Muscle of back (tissue), 3 donors: ENCODE measurements at regions not wholly inside any gene's neighbourhood (a gene's known extent, or its start where the extent isn't known, plus 50 kb on each side); places are given as distances from the start of the nearest gene placed in this dataset.

Experiments used
- DNase-seq, 3 donors: peaks; one replicate each; pipeline versions ENCODE4 v3.0.0 to v3.0.0-alpha.2; 2013

DNA sequence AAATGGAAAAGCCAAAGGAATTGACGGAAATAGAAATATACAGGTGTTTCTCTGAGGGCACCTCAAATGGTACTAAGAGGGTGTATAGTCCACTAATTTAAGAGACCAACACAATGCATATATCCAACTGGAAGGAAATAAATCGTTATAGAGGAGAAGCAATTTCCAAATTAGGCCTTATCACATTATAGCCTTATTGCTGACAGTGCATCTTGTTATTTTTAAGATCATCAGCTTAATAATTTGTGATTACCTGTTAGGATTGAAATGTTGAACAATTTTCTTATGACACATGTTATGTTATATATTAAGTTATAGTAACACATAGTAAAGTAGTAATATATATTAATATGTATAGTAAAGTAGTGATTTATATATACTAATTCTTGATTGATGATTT lies 915.7 kb upstream of the PCDH9 start:
- no peak for DNase-seq

DNA sequence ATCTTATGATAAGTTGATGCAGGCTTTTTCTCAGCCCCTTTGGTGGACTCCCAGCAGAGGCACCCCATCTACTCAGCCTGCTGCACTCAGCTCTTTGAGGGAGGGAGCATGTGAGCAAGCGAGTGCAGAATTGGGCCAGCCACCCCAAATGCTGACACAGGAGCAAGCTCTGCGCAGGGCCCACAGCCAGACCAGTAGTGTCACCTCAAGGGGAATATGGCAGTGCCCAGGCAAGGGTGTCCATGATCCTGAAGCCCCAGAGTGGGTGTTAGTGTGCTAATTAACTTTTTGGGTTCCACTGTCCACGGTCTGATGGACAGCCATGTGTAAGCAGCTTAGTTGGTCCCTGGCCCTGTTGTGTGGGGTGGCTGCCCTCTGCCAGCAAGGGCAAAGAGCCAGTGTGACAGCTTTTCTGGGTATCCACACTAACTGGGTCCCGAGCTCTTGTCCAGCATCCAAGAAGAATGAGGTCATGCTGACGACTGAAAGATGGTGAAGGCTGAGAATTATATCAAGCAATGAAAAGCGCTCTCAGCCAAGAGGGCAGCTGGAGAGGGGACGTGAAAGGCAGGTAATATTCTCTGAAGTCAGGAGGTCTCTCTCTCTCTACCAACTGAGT lies 898.3 kb upstream of the PCDH9 start:
- no peak for DNase-seq

- DNase-seq = no peak
Measured at GRCh38 chr13:68125087-68125480, 894.9 kb upstream of the PCDH9 start.

GRCh38 chr13:68124437-68125086 lies 894.4 kb upstream of the PCDH9 start:
- DNase-seq = no peak

DNA sequence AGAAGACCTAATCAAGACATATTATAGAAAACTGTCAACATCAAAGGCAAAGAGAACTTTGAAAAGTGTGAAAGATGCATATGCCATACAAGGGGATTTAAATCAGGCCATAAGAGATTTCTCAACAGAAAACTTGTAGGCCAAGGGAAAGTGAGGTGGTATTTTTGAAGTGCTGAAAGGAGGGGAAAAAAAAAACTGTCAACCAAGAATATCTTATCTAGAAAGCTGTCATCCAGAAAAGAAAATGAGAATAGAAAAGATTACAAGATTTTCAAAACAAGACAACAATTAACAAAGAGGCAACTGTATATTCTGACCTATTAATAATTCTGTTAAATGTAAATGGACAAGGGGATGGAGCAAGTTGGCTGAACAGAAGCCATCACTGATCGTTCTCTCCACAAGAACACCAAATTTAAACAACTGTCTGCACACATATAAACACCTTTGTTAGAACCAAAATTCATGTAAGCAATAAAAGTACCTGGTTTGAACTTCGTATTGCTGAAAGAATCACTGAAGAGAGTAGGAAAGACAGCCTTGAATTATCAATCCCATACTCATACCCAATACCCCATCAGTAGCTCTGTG lies 880.1 kb upstream of the PCDH9 start:
- no peak for DNase-seq

DNA sequence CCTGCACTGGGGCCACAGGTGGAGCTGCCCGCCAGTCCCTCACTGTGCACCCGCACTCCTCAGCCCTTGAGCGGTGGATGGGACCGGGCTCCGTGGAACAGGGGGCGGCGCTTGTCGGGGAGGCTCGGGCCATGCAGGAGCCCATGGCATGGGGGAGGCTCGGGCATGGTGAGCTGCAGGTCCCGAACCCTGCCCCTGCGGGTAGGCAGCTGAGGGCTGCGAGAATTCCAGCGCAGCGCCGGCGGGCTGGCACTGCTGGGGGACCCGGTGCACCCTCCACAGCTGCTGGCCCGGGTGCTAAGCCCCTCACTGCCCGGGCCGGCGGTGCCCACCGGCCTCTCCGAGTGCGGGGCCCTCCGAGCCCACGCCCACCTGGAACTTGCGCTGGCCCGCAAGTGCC lies 877.5 kb upstream of the PCDH9 start:
- no peak for DNase-seq

DNA sequence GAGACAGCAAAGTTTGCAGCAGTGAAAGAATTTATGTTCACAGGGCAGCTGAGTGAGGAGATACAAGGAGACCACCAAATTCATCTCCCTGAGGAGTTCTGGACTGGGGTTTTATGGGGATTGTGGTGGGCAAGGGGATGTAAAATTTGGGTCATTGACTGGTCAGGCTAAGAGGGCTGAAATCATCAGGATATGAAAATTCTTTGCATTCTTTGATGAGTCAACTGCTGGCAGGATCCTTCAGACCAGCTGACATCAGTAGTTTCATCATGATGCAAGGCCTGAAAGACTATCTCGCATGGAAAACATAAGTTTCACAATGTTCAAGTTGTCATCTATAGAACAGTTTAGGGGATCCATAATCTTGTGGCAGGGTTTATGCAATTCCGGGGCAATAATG lies 869.5 kb upstream of the PCDH9 start:
- peak in 1 of 3 donors; percentile 3 for DNase-seq

- DNase-seq = no peak
Measured at GRCh38 chr13:68081061-68081460, 850.9 kb upstream of the PCDH9 start.

DNA sequence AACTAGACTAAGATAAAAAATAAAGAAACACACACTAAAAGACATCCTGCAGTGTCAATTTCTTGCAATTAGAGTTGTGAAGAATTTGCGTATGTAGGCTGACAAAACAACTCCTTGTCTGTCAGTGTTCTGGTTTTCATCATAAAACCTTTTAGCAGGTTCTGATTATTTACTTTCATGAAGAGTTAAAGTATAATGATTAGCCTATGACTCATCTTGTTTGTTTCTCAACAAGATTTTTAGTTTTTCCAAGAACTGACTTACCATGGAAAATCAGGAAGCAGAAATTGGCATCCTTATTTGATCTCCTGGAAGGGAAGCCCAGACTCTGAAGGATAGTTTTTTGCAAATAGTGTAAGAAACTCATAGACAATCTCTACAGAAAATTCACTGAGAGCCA lies 848.7 kb upstream of the PCDH9 start:
- DNase-seq = no peak

GRCh38 chr13:68078469-68078868 lies 848.3 kb upstream of the PCDH9 start:
- no peak for DNase-seq

- DNase-seq = no peak
Measured at GRCh38 chr13:68076046-68076445, 845.9 kb upstream of the PCDH9 start.

DNA sequence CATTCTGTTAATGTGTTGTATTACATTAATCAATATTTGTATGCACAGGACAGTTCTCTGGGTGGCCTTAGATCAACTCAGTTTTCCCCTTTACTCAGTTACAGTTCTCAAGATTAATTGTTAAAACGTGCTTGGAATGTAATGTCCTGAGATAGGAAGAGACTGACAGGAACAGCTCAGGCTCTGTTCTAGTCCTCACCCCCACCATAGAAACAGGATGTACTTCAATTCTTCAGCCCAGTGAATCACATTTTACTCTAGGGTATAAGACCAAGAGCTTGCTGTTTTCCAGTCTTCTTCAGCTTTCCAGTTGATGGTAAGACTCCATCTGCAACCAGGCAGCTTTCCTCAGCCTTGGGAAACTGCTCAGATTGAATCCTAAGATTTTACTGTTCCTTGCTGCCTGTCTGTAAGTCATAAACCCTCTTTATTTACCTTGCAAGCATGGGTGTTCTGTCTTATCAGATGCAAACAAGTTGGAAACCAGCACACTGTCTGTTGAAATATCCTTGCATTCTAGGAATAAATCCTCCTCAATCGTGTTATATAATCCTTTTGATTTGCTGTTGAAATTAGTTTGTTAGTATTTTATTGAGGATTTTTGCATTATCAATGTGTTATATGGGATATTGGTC lies 836.9 kb upstream of the PCDH9 start:
- DNase-seq = no peak

GRCh38 chr13:68064001-68064770 lies 834.0 kb upstream of the PCDH9 start:
- no peak for DNase-seq

DNA sequence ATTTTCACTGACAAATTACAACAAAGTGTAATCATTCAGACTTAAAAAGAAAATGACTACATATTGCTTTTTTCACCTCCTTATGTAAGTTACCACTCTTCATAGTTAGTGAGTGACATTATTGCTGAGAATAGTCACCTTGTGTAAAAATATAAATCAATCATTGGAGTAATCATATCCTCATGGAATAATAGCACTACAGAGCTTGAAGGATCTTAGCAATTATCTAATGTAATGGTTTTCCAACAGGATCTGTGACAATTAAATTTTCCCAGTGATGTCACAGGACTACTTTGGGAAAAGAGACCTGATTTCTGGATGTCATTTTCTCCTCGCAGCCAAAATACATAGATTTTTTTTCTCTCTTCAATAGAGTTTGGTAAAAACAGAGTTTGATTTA lies 833.0 kb upstream of the PCDH9 start:
- DNase-seq = no peak

- DNase-seq = no peak
Measured at GRCh38 chr13:68057836-68058235, 827.7 kb upstream of the PCDH9 start.

DNA sequence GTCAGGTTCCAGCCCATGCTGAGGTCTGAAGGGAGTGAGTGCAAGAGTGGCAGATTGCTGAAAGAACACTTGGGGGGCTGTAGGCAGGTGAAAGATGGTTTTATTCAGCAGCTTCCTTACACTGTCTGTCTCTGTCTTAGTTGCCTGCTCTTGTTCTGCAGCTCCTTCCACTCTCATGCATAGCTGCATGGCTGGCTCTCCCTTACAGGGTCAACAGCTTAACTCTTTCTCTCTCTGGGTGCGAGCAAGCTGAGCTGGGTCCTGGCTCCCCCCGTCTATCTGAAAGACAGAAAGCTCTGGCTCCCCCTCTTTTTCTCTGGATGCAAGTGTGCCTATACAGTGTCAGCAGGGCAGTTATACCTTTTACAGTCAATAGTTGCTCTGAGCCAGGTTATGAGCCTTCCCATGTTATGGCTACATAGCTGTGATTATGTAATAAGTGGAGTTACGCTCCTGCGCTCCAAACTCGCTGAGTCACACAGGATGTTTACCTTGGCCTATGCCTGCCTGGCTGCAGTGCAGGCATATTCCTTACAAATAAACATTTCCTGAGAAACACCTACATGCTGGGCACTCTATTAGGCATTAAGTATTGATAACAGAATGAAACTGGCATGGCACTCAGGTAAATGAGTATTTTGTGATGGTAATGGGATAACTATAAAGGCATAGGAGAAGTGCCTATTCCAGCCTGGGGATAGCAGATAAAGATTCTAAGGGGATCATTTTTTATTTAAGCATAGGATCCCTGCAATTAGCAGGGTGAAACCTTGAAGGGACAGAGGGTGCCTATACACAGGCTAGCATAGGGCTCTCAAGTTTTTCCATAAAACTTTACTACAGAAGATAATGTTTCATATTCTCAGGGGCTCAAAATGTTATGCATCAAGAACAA lies 826.9 kb upstream of the PCDH9 start:
- DNase-seq = no peak

DNA sequence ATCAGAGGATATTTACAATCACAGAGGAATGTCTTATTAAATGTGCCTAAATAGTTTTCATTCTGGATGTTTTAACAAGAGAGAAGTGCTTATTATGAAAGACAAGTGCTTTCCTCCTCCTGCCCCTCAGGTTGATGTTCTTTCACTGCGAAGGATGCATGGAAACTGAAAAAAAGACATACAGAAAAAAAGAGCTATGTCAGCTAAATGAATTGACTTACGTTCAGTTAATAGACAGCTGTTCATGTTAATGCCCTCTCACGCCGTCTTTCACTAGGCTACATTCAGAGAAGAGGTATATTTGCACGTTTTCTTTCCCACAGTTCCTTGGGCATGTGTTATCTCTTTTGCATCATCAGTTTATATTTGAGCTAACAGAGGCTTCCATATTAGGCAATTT lies 821.8 kb upstream of the PCDH9 start:
- no peak for DNase-seq

DNA sequence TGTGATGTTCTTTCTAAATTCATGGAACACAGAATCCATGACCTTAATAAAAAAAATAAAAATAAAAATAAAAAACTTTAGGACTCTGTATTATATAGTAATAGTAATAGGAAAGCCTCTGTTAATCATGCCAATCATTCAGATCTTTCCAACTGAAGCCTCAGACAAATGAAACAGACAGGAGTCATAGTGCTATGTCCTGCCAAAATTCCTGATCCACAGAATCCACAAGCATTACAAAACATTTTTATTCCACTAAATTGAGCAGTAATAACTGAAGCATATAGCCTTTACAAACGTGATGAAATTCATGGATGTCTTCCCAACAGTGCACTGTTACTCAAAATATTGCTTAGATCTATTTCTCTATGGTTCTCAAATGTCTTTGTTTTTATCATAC lies 820.6 kb upstream of the PCDH9 start:
- no peak for DNase-seq

GRCh38 chr13:68048802-68049359 lies 818.7 kb upstream of the PCDH9 start:
- no peak for DNase-seq

DNA sequence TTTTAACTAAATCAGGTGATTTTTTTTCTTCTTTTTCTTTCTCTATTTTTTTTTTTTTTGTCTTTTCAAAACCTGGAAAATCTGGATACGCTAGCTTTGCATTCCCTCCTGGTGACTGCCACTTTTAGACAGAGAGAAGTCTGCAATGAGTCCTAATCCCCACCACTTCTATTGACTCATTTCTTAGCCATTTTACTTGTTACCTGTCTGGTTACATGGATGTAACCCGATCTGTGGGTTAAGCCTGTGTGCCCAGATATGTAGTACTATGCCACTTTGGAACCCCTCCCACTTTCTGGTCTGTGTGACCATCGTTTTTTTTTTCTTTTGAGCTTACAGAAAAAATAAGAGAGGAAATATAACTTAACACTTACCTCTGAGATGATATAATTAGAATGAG lies 817.8 kb upstream of the PCDH9 start:
- DNase-seq = no peak

DNA sequence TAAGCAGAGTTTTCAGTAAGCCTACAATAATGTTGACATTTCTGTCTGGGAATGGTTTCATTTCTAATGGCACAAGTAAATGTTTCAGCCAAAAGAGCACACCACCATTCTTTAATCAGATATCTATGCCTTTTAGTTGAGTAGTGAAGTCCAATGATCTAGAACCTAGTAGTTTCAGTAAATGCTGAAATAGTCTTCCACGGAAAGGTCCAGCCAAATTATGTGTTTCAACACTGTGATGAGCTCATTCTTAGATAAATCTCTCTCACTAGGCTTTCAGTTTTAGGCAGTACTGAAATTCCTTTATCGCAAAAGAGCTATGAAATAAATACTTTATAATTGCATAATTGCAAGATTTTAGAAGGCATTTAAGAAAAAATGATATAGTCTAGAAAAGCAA lies 816.8 kb upstream of the PCDH9 start:
- DNase-seq = no peak
